IMR-90 (cell line): ENCODE measurements at regions not wholly inside any gene's neighbourhood (a gene's known extent, or its start where the extent isn't known, plus 50 kb on each side); places are given as distances from the start of the nearest gene placed in this dataset.

ENCODE experiments used
- ATAC-seq: fragments of 200-7000 bp; cut with Tn5 transposase; 2 replicates; pipeline ENCODE4 v1.9.1; 2020; ENCODE audit warnings: low read depth, mild to moderate bottlenecking, moderate library complexity
- BruUV-seq: library from RNA; stranded (reverse); fragments of 400-500 nt; replicated peaks from 2 replicates; lab custom pipeline; 2021; lab: Mats Ljungman, UMichigan
- CTCF ChIA-PET: fragments of 300-600 bp; formaldehyde crosslinking; extraction: SDS; loops from one replicate; lab custom pipeline; 2021; ENCODE audit warnings: antibody characterized with exemption; lab: Yijun Ruan, JAX
- POLR2A ChIA-PET: fragments of 300-600 bp; sonication (Branson Sonifier 250); formaldehyde crosslinking; loops from one replicate; lab custom pipeline; 2022; ENCODE audit warnings: antibody characterized with exemption; ENCODE audit not compliant: unreplicated experiment; lab: Charles Lee
- DNase-seq: peaks from one replicate; pipeline ENCODE4 v3.0.0; 2013
- H2AFZ ChIP-seq: replicated peaks from 2 replicates; pipeline ENCODE3; 2013; ENCODE audit warnings: low read length, mild to moderate bottlenecking; ENCODE audit not compliant: poor library complexity
- H2AK5ac ChIP-seq: 2 replicates; pipeline ENCODE4 v1.6.1; 2013; ENCODE audit warnings: low read depth, low read length, inconsistent platforms
- H2AK9ac ChIP-seq: replicated peaks from 2 replicates; pipeline ENCODE3; 2013; ENCODE audit warnings: mild to moderate bottlenecking, low read depth, low read length, moderate library complexity; ENCODE audit not compliant: poor library complexity
- H2BK120ac ChIP-seq: 2 replicates; pipeline ENCODE4 v1.6.1; 2013; ENCODE audit warnings: low read depth, low read length, inconsistent platforms
- H2BK15ac ChIP-seq: 3 replicates; pipeline ENCODE4 v1.6.1; 2013; ENCODE audit warnings: low read depth, low read length, inconsistent platforms
- H2BK20ac ChIP-seq: 2 replicates; pipeline ENCODE4 v1.6.1; 2013; ENCODE audit warnings: low read depth, mild to moderate bottlenecking, inconsistent platforms, low read length, moderate library complexity
- H2BK5ac ChIP-seq: 2 replicates; pipeline ENCODE4 v1.6.1; 2013; ENCODE audit warnings: mild to moderate bottlenecking, low read depth, low read length, inconsistent platforms; ENCODE audit not compliant: poor library complexity, severe bottlenecking
- H3K14ac ChIP-seq: replicated peaks from 2 replicates; pipeline ENCODE4 v1.6.1; 2013; ENCODE audit warnings: low read depth, low read length, inconsistent platforms
- H3K18ac ChIP-seq: 2 replicates; pipeline ENCODE4 v1.6.1; 2013; ENCODE audit warnings: low read depth, low read length, control low read depth
- H3K23ac ChIP-seq: 2 replicates; pipeline ENCODE4 v1.6.1; 2013; ENCODE audit warnings: low read depth, low read length, inconsistent platforms
- H3K27ac ChIP-seq: 2 replicates; pipeline ENCODE4 v1.5.1; 2013; ENCODE audit warnings: mild to moderate bottlenecking, control low read depth, low read length; ENCODE audit not compliant: insufficient read depth
- H3K27me3 ChIP-seq: 2 replicates; pipeline ENCODE4 v1.6.1; 2013; ENCODE audit warnings: low read length; ENCODE audit not compliant: control insufficient read depth, insufficient read depth
- H3K36me3 ChIP-seq: 2 replicates; pipeline ENCODE4 v1.6.1; 2013; ENCODE audit warnings: low read length, mixed read lengths; ENCODE audit not compliant: control insufficient read depth, insufficient read depth
- H3K4ac ChIP-seq: 2 replicates; pipeline ENCODE4 v1.6.1; 2013; ENCODE audit warnings: low read depth, low read length, inconsistent platforms
- H3K4me1 ChIP-seq: 2 replicates; pipeline ENCODE4 v1.6.1; 2013; ENCODE audit warnings: low read length, mixed read lengths; ENCODE audit not compliant: control insufficient read depth, insufficient read depth
- H3K4me2 ChIP-seq: 2 replicates; pipeline ENCODE4 v1.6.1; 2013; ENCODE audit warnings: low read depth, mild to moderate bottlenecking, control low read depth, low read length, moderate library complexity
- H3K4me3 ChIP-seq: 2 replicates; pipeline ENCODE4 v1.5.1; 2013; ENCODE audit warnings: low read depth, mild to moderate bottlenecking, control low read depth, low read length, moderate library complexity; ENCODE audit not compliant: insufficient read depth
- H3K56ac ChIP-seq: 2 replicates; pipeline ENCODE4 v1.6.1; 2013; ENCODE audit warnings: low read length, inconsistent platforms; ENCODE audit not compliant: insufficient read depth; ENCODE audit errors: extremely low read depth
- H3K79me1 ChIP-seq, 2 experiments: 2 replicates each; pipeline ENCODE4 v1.6.1; 2013; ENCODE audit warnings: low read length in 2 of 2, inconsistent platforms in 1 of 2, low read depth in 1 of 2
- H3K9ac ChIP-seq: 2 replicates; pipeline ENCODE4 v1.6.1; 2013; ENCODE audit warnings: low read depth, low read length, control low read depth
- H3K9me1 ChIP-seq: 2 replicates; pipeline ENCODE4 v1.6.1; 2013; ENCODE audit warnings: low read length, inconsistent platforms; ENCODE audit not compliant: insufficient read depth
- H3K9me3 ChIP-seq: 2 replicates; pipeline ENCODE4 v1.6.1; 2013; ENCODE audit warnings: low read length; ENCODE audit not compliant: control insufficient read depth, insufficient read depth
- H4K20me1 ChIP-seq: 2 replicates; pipeline ENCODE4 v1.6.1; 2013; ENCODE audit warnings: low read length, inconsistent platforms; ENCODE audit not compliant: insufficient read depth
- H4K5ac ChIP-seq: 2 replicates; pipeline ENCODE4 v1.6.1; 2013; ENCODE audit warnings: mild to moderate bottlenecking, low read depth, low read length, control low read depth
- H4K8ac ChIP-seq, 2 experiments: 2 replicates each; pipeline ENCODE4 v1.6.1; 2013; ENCODE audit warnings: low read depth in 2 of 2, low read length in 2 of 2, control low read depth in 1 of 2, inconsistent platforms in 1 of 2
- H4K91ac ChIP-seq: 2 replicates; pipeline ENCODE4 v1.6.1; 2013; ENCODE audit warnings: low read depth, low read length, inconsistent platforms; ENCODE audit not compliant: insufficient read depth
- BHLHE40 ChIP-seq: fragments of 150-350 bp; IDR thresholded peaks from 2 replicates; pipeline ENCODE4 v1.6.1; 2016; ENCODE audit warnings: mild to moderate bottlenecking, low read depth, low read length
- CEBPB ChIP-seq: IDR thresholded peaks from 2 replicates; pipeline ENCODE4 v1.6.1; 2012; ENCODE audit warnings: low read depth, low read length, improper control_type of control experiment
- CHD1 ChIP-seq: IDR thresholded peaks from 2 replicates; pipeline ENCODE4 v1.6.1; 2012; ENCODE audit warnings: low read depth, low read length, improper control_type of control experiment
- FOS ChIP-seq: fragments of 150-350 bp; IDR thresholded peaks from 2 replicates; pipeline ENCODE4 v1.6.1; 2016; ENCODE audit warnings: low read depth, low read length
- MAFK ChIP-seq: IDR thresholded peaks from 2 replicates; pipeline ENCODE4 v1.6.1; 2012; ENCODE audit warnings: low read depth, low read length, improper control_type of control experiment
- MAZ ChIP-seq: IDR thresholded peaks from 2 replicates; pipeline ENCODE4 v1.6.1; 2012; ENCODE audit warnings: low read depth, mild to moderate bottlenecking, low read length, improper control_type of control experiment, moderate library complexity, borderline replicate concordance
- MXI1 ChIP-seq: IDR thresholded peaks from 2 replicates; pipeline ENCODE4 v1.6.1; 2012; ENCODE audit warnings: low read depth, mild to moderate bottlenecking, low read length, moderate library complexity, borderline replicate concordance
- NFE2L2 ChIP-seq: fragments of 150-350 bp; IDR thresholded peaks from 2 replicates; pipeline ENCODE4 v1.6.1; 2016; ENCODE audit warnings: low read depth, mild to moderate bottlenecking, low read length
- POLR2A ChIP-seq: IDR thresholded peaks from 2 replicates; pipeline ENCODE4 v1.6.1; 2012; ENCODE audit warnings: mild to moderate bottlenecking, low read depth, low read length
- RAD21 ChIP-seq: IDR thresholded peaks from 2 replicates; pipeline ENCODE4 v1.6.1; 2012; ENCODE audit warnings: low read length, improper control_type of control experiment
- RCOR1 ChIP-seq: IDR thresholded peaks from 2 replicates; pipeline ENCODE4 v1.6.1; 2012; ENCODE audit warnings: mild to moderate bottlenecking, low read length, improper control_type of control experiment; ENCODE audit not compliant: insufficient replicate concordance
- RFX5 ChIP-seq: IDR thresholded peaks from 2 replicates; pipeline ENCODE4 v1.8.0; 2012; ENCODE audit warnings: low read depth, mild to moderate bottlenecking, low read length, moderate library complexity
- SMC3 ChIP-seq: fragments of 150-350 bp; IDR thresholded peaks from 2 replicates; pipeline ENCODE4 v1.6.1; 2016; ENCODE audit warnings: low read depth, mild to moderate bottlenecking, antibody characterized with exemption, low read length, moderate library complexity
- dilution Hi-C: fragments of 300-500 bp; cut with HindIII; formaldehyde crosslinking; loops from one replicate; pipeline ENCODE4 v1.14.3; 2018; ENCODE audit warnings: low sequenced_read_pairs; ENCODE audit not compliant: unreplicated experiment
- in situ Hi-C: fragments of 300-500 bp; cut with MboI; formaldehyde crosslinking; loops from 3 replicates; pipeline ENCODE4 v1.14.3; 2019; ENCODE audit warnings: low sequenced_read_pairs, inconsistent platforms, mixed read lengths
- intact Hi-C: fragments of 100-400 bp; cut with micrococcal nuclease; formaldehyde crosslinking; loops from 2 replicates; pipeline ENCODE4 v1.10.0; 2022
- TF ChIP-seq, protein P1 (sequence below): conservative IDR thresholded peaks from 2 replicates; pipeline ENCODE4 v1.5.1; 2012; ENCODE audit warnings: mild to moderate bottlenecking, low read depth, low read length, improper control_type of control experiment
- TF ChIP-seq, protein P2 (sequence below): fragments of 150-350 bp; IDR thresholded peaks from 2 replicates; pipeline ENCODE4 v1.6.1; 2017; ENCODE audit warnings: mild to moderate bottlenecking, antibody characterized with exemption, low read length, low read depth
- TF ChIP-seq, protein P3 (sequence below): fragments of 150-350 bp; IDR thresholded peaks from 2 replicates; pipeline ENCODE4 v1.6.1; 2016; ENCODE audit warnings: low read depth, mild to moderate bottlenecking, low read length, moderate library complexity, borderline replicate concordance

DNA sequence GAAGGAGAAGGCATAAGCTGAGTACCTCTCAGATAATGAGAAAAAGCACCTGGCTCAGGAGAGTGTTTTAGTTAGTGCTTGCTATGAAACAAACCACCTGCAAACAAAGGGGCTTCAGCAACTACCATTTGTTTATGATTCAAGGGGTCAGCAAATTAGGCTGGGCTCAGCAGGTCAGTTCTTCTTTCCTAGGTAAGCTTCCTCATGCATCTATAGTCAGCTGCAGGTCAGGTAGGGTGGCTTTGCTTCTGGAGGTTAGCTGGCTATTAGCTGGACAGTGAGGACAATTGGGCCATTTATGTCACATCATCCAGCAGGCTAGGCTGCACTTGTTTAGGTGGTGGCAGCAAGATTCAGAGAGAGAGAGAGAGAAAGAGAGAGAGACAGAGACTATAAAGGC lies 185.5 kb downstream of the EMX2 start:
- Histone ChIP-seq H2AK9ac (no peak overlapping the region), H3K14ac (no peak overlapping the region), H4K20me1 (no peaks in the 10 kb centered on the region), H3K18ac (no peak overlapping the region), H4K5ac (no peak overlapping the region), H2AK5ac (no peak overlapping the region), H2BK15ac (no peak overlapping the region), H3K36me3 (no peaks in the 10 kb centered on the region), H2BK20ac (no peak overlapping the region), H3K9me3 (peaks cover 12% of the 10 kb centered on the region), H3K9me1 (no peaks in the 10 kb centered on the region), H3K23ac (no peak overlapping the region), H3K4ac (no peak overlapping the region), H2AFZ (no peak overlapping the region), H2BK5ac (no peak overlapping the region), H3K4me1 (no peaks in the 10 kb centered on the region), H3K27ac (no peak overlapping the region), H2BK120ac (no peak overlapping the region), H3K4me2 (no peak overlapping the region), H3K56ac (no peak overlapping the region), H3K4me3 (no peak overlapping the region), H3K79me1 (no peaks in the 10 kb centered on the region), H3K27me3 (no peaks in the 10 kb centered on the region), H3K9ac (no peak overlapping the region), H4K91ac (no peak overlapping the region), H4K8ac (no peak overlapping the region)
- ChIA-PET CTCF (no interaction called here), POLR2A (interaction anchor here (0.6 kb wide), 1 partner anchor 684 kb away, joined by 4 read pairs; no protein-coding TSS in a partner anchor)
- no peak for DNase-seq
- intact Hi-C loops (no loop called here), in situ Hi-C loops (no loop called here), dilution Hi-C loops (no loop called here)
- BruUV-seq = no TSS peak
- ATAC-seq = no peak
- no peak for TF ChIP-seq RFX5
- TF ChIP-seq FOS = no peak
- no peak for TF ChIP-seq CHD1
- no peak for TF ChIP-seq MAZ
- TF ChIP-seq POLR2A = no peak
- TF ChIP-seq, protein P1, sequence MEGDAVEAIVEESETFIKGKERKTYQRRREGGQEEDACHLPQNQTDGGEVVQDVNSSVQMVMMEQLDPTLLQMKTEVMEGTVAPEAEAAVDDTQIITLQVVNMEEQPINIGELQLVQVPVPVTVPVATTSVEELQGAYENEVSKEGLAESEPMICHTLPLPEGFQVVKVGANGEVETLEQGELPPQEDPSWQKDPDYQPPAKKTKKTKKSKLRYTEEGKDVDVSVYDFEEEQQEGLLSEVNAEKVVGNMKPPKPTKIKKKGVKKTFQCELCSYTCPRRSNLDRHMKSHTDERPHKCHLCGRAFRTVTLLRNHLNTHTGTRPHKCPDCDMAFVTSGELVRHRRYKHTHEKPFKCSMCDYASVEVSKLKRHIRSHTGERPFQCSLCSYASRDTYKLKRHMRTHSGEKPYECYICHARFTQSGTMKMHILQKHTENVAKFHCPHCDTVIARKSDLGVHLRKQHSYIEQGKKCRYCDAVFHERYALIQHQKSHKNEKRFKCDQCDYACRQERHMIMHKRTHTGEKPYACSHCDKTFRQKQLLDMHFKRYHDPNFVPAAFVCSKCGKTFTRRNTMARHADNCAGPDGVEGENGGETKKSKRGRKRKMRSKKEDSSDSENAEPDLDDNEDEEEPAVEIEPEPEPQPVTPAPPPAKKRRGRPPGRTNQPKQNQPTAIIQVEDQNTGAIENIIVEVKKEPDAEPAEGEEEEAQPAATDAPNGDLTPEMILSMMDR = no peak
- no peak for TF ChIP-seq MXI1
- TF ChIP-seq NFE2L2 = no peak
- no peak for TF ChIP-seq RAD21
- TF ChIP-seq BHLHE40 = no peak
- TF ChIP-seq, protein P2, sequence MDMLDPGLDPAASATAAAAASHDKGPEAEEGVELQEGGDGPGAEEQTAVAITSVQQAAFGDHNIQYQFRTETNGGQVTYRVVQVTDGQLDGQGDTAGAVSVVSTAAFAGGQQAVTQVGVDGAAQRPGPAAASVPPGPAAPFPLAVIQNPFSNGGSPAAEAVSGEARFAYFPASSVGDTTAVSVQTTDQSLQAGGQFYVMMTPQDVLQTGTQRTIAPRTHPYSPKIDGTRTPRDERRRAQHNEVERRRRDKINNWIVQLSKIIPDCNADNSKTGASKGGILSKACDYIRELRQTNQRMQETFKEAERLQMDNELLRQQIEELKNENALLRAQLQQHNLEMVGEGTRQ = no peak
- TF ChIP-seq RCOR1 = no peak
- no peak for TF ChIP-seq SMC3
- TF ChIP-seq MAFK = no peak
- TF ChIP-seq, protein P3, sequence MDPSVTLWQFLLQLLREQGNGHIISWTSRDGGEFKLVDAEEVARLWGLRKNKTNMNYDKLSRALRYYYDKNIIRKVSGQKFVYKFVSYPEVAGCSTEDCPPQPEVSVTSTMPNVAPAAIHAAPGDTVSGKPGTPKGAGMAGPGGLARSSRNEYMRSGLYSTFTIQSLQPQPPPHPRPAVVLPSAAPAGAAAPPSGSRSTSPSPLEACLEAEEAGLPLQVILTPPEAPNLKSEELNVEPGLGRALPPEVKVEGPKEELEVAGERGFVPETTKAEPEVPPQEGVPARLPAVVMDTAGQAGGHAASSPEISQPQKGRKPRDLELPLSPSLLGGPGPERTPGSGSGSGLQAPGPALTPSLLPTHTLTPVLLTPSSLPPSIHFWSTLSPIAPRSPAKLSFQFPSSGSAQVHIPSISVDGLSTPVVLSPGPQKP = no peak
- TF ChIP-seq CEBPB = no peak
